ENCODE measurements at regions not wholly inside any gene's neighbourhood (a gene's known extent, or its start where the extent isn't known, plus 50 kb on each side); places are given as distances from the start of the nearest gene placed in this dataset.
"Not testable (repeated sequence)": the region's sequence is repeated elsewhere in the genome, so short reads cannot be mapped to it uniquely, and the experiment has no call there.

GRCh38 chr14:105765072-105765825, 238.9 kb downstream of the TMEM121 start:
- not testable (repeated sequence) for TF ChIP-seq CTCF, POLR2A (IDR thresholded peaks at IDR 0.05)
